OCI-LY1 (cell line): ENCODE measurements at regions not wholly inside any gene's neighbourhood (a gene's known extent, or its start where the extent isn't known, plus 50 kb on each side); places are given as distances from the start of the nearest gene placed in this dataset.

ENCODE experiments used
- H2AFZ ChIP-seq: fragments of 200-600 bp; sonication (generic), shearing (Covaris generic); 2 replicates; pipeline ENCODE4 v1.6.0; 2014; ENCODE audit warnings: antibody characterized with exemption, mild to moderate bottlenecking, low read length
- H3F3A ChIP-seq: fragments of 200-600 bp; sonication (generic), shearing (Covaris generic); 2 replicates; pipeline ENCODE4 v1.6.0; 2014; ENCODE audit warnings: mild to moderate bottlenecking, antibody characterized with exemption, low read length, moderate library complexity; ENCODE audit not compliant: insufficient read depth
- H3K27ac ChIP-seq: fragments of 200-600 bp; sonication (generic); 2 replicates; pipeline ENCODE4 v1.5.1; 2014; ENCODE audit warnings: low read length, mixed run types, mild to moderate bottlenecking, low read depth; ENCODE audit not compliant: poor library complexity, severe bottlenecking
- H3K27me3 ChIP-seq: fragments of 200-600 bp; sonication (generic); 2 replicates; pipeline ENCODE4 v1.6.0; 2014; ENCODE audit warnings: antibody characterized with exemption, mild to moderate bottlenecking, low read length, moderate library complexity; ENCODE audit not compliant: insufficient read depth
- H3K36me3 ChIP-seq: fragments of 200-600 bp; sonication (generic); 2 replicates; pipeline ENCODE4 v1.6.1; 2014; ENCODE audit warnings: mild to moderate bottlenecking, antibody characterized with exemption, low read length, moderate library complexity, mixed read lengths; ENCODE audit not compliant: insufficient read depth
- H3K4me1 ChIP-seq: fragments of 200-600 bp; sonication (generic); 2 replicates; pipeline ENCODE4 v1.5.1; 2014; ENCODE audit warnings: mild to moderate bottlenecking, low read length, moderate library complexity; ENCODE audit not compliant: insufficient read depth, severe bottlenecking
- H3K4me2 ChIP-seq: fragments of 200-600 bp; sonication (generic), shearing (Covaris generic); 2 replicates; pipeline ENCODE4 v1.6.1; 2014; ENCODE audit warnings: low read length
- H3K4me3 ChIP-seq: fragments of 200-600 bp; sonication (generic); 2 replicates; pipeline ENCODE4 v1.5.1; 2014; ENCODE audit warnings: low read length, low read depth, mild to moderate bottlenecking, mixed read lengths; ENCODE audit not compliant: poor library complexity, severe bottlenecking
- H3K79me2 ChIP-seq: fragments of 200-600 bp; shearing (Covaris generic); 2 replicates; pipeline ENCODE4 v1.6.1; 2016; ENCODE audit warnings: mixed run types, low read length, mixed read lengths; ENCODE audit not compliant: insufficient read depth
- H3K9ac ChIP-seq: fragments of 200-600 bp; sonication (generic), shearing (Covaris generic); 2 replicates; pipeline ENCODE4 v1.6.1; 2014; ENCODE audit warnings: mild to moderate bottlenecking, low read length, mixed read lengths
- H3K9me2 ChIP-seq: fragments of 200-600 bp; sonication (generic), shearing (Covaris generic); 2 replicates; pipeline ENCODE4 v1.6.1; 2014; ENCODE audit warnings: low read depth, mild to moderate bottlenecking, low read length, mixed read lengths
- H3K9me3 ChIP-seq: fragments of 200-600 bp; shearing (Covaris generic); 2 replicates; pipeline ENCODE4 v1.6.1; 2014; ENCODE audit warnings: low read length, mixed read lengths
- H4K20me1 ChIP-seq: fragments of 200-600 bp; sonication (generic), shearing (Covaris generic); 2 replicates; pipeline ENCODE4 v1.6.0; 2016; ENCODE audit warnings: mild to moderate bottlenecking, low read length; ENCODE audit not compliant: insufficient read depth
- CTCF ChIP-seq: fragments of 200-600 bp; sonication (generic), shearing (Covaris generic); IDR thresholded peaks from 2 replicates; pipeline ENCODE4 v1.5.1; 2017; ENCODE audit warnings: mild to moderate bottlenecking, antibody characterized with exemption, low read length, moderate library complexity, mixed read lengths
- EZH2 ChIP-seq: fragments of 200-600 bp; sonication (generic), shearing (Covaris generic); IDR thresholded peaks from 2 replicates; pipeline ENCODE4 v1.8.0; 2017; ENCODE audit warnings: borderline replicate concordance, mixed run types, mild to moderate bottlenecking, antibody characterized with exemption, low read length, moderate library complexity, mixed read lengths

GRCh38 chrX:20593836-20594235 is 327.1 kb upstream of the RPS6KA3 start:
- H3K4me2 ChIP-seq, result no peak overlapping the region
- no peaks in the 10 kb centered on the region for H3F3A ChIP-seq
- no peaks in the 10 kb centered on the region for H4K20me1 ChIP-seq
- H3K4me1 ChIP-seq, result no peaks in the 10 kb centered on the region
- no peaks in the 10 kb centered on the region for H3K36me3 ChIP-seq
- no peaks in the 10 kb centered on the region for H3K79me2 ChIP-seq
- H3K27me3 ChIP-seq, result no peaks in the 10 kb centered on the region
- H3K4me3 ChIP-seq, result no peak overlapping the region
- no peaks in the 10 kb centered on the region for H3K9me2 ChIP-seq
- TF ChIP-seq EZH2, result no peak
- TF ChIP-seq CTCF, result no peak
- H3K9ac ChIP-seq, result no peak overlapping the region
- no peaks in the 10 kb centered on the region for H3K9me3 ChIP-seq
- no peak overlapping the region for H3K27ac ChIP-seq
- no peak overlapping the region for H2AFZ ChIP-seq

- Histone ChIP-seq H3K36me3 (no peaks in the 10 kb centered on the region), H3K4me1 (no peaks in the 10 kb centered on the region), H3K27me3 (no peaks in the 10 kb centered on the region), H3K9me3 (no peaks in the 10 kb centered on the region), H2AFZ (no peak overlapping the region), H3K9ac (no peak overlapping the region), H3K27ac (no peak overlapping the region), H3K79me2 (no peaks in the 10 kb centered on the region), H3F3A (no peaks in the 10 kb centered on the region), H3K4me2 (no peak overlapping the region), H3K9me2 (no peaks in the 10 kb centered on the region), H4K20me1 (no peaks in the 10 kb centered on the region), H3K4me3 (no peak overlapping the region)
- TF ChIP-seq EZH2 (no peak), CTCF (no peak)
Measured at GRCh38 chrX:20593402-20593801, 326.7 kb upstream of the RPS6KA3 start.

- Histone ChIP-seq H3K4me1 (no peaks in the 10 kb centered on the region), H3K27me3 (no peaks in the 10 kb centered on the region)
Measured at GRCh38 chrX:20591246-20591645, 324.5 kb upstream of the RPS6KA3 start.

More at GRCh38 chrX:20591246-20591645, 324.5 kb upstream of the RPS6KA3 start:
- TF ChIP-seq EZH2, result no peak
- no peak for TF ChIP-seq CTCF
- Histone ChIP-seq H3K4me2 (no peak overlapping the region), H3K27ac (no peak overlapping the region), H3K9me3 (no peaks in the 10 kb centered on the region), H3K9ac (no peak overlapping the region), H3K9me2 (no peaks in the 10 kb centered on the region), H2AFZ (no peak overlapping the region), H3K36me3 (no peaks in the 10 kb centered on the region), H4K20me1 (no peaks in the 10 kb centered on the region), H3F3A (no peaks in the 10 kb centered on the region), H3K4me3 (no peak overlapping the region), H3K79me2 (no peaks in the 10 kb centered on the region)
